ENCODE measurements at regions not wholly inside any gene's neighbourhood (a gene's known extent, or its start where the extent isn't known, plus 50 kb on each side); places are given as distances from the start of the nearest gene placed in this dataset.

DNA sequence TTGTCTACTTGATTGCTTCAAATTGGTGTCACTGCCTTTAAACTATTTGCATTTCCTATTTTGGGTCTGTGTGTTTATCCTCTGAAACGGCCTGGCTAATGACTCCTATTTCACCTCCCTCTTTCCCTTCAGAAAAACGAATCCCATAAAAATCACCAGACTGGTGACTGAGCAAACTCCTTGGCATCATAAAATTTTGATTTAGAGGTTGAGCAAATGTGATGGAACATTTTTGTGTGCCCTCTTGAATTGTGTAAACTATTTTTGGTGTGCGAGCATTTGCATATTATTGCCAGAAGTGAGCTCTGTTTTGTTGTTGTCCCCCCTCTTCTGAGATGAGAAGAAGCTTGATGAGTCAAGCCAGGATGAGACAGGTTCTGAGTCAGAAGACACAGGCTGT, 316.1 kb downstream of the AJAP1 start:
- Mint-ChIP-seq H3K27me3 (ENCODE audit: insufficient read depth, unreplicated experiment) (peaks cover 4% of the 10 kb centered on the region), H3K4me3 (ENCODE audit: unreplicated experiment) (no peak overlapping the region), H3K36me3 (ENCODE audit: insufficient read depth, unreplicated experiment) (no peaks in the 10 kb centered on the region), H3K9me3 (ENCODE audit: unreplicated experiment) (peaks cover 9% of the 10 kb centered on the region), H3K4me1 (ENCODE audit: low read depth, unreplicated experiment) (no peaks in the 10 kb centered on the region), H3K27ac (ENCODE audit: unreplicated experiment) (no peak overlapping the region)
- H3K36me3 ChIP-seq (ENCODE audit: control insufficient read depth, insufficient read depth, low read length), result no peaks in the 10 kb centered on the region
- no peaks in the 10 kb centered on the region for H3K4me1 ChIP-seq
- POLR2A ChIA-PET, result no interaction called here
- BruUV-seq (replicated peaks), result no TSS peak
- intact Hi-C loops (cut with micrococcal nuclease; ENCODE audit: unreplicated experiment), result no loop called here
- CTCF ChIA-PET, result interaction anchor here (0.5 kb wide), 1 partner anchor 309 kb away, joined by 3 read pairs; no protein-coding TSS in a partner anchor
- TF ChIP-seq, protein P1, sequence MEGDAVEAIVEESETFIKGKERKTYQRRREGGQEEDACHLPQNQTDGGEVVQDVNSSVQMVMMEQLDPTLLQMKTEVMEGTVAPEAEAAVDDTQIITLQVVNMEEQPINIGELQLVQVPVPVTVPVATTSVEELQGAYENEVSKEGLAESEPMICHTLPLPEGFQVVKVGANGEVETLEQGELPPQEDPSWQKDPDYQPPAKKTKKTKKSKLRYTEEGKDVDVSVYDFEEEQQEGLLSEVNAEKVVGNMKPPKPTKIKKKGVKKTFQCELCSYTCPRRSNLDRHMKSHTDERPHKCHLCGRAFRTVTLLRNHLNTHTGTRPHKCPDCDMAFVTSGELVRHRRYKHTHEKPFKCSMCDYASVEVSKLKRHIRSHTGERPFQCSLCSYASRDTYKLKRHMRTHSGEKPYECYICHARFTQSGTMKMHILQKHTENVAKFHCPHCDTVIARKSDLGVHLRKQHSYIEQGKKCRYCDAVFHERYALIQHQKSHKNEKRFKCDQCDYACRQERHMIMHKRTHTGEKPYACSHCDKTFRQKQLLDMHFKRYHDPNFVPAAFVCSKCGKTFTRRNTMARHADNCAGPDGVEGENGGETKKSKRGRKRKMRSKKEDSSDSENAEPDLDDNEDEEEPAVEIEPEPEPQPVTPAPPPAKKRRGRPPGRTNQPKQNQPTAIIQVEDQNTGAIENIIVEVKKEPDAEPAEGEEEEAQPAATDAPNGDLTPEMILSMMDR (IDR thresholded peaks at IDR 0.05; ENCODE audit: insufficient read depth in 1 of 2, low read depth in 1 of 2, low read length in 1 of 2, severe bottlenecking in 1 of 2, unreplicated experiment in 1 of 2), result no peak
- H3K4me3 ChIP-seq (ENCODE audit: low read depth, low read length), result no peak overlapping the region
- no peak for DNase-seq
- no peaks in the 10 kb centered on the region for H3K9me3 ChIP-seq
- H3K27me3 ChIP-seq (replicated peaks; ENCODE audit: control insufficient read depth, insufficient read depth, low read length), result no peaks in the 10 kb centered on the region

DNA sequence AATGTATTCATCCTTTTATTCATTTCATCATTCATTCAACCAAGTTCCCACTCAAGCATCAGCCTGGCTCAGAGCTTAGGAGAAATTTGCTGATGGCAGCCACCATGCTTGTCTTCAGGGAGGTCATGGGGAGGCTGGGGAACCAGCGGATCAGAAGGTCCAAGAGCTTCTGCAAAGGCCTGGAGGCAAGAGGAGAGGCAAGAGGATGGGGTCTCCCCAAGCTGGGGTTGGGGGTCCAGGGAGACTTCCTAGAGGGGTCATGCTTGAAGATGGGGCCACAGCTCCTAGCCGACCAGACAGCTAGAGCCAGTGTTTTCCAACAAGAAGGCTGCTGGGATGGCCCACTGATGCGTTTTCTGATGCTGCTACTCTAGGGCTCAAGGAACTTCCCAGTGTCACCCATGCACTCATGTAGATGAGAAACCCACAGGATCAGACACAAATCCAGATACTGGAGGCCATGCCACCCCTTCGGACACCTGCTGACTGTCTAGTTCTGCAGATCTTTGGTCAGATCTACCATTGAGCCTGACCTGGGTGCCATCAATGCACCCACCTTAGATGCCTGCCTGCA, 315.2 kb downstream of the AJAP1 start:
- Mint-ChIP-seq H3K36me3 (ENCODE audit: insufficient read depth, unreplicated experiment) (no peaks in the 10 kb centered on the region), H3K9me3 (ENCODE audit: unreplicated experiment) (peaks cover 9% of the 10 kb centered on the region), H3K27ac (ENCODE audit: unreplicated experiment) (no peak overlapping the region), H3K4me1 (ENCODE audit: low read depth, unreplicated experiment) (no peaks in the 10 kb centered on the region), H3K27me3 (ENCODE audit: insufficient read depth, unreplicated experiment) (peaks cover 4% of the 10 kb centered on the region), H3K4me3 (ENCODE audit: unreplicated experiment) (no peak overlapping the region)
- TF ChIP-seq, protein P1 (IDR thresholded peaks at IDR 0.05; ENCODE audit: insufficient read depth in 1 of 2, low read depth in 1 of 2, low read length in 1 of 2, severe bottlenecking in 1 of 2, unreplicated experiment in 1 of 2), result no peak
- H3K27me3 ChIP-seq (replicated peaks; ENCODE audit: control insufficient read depth, insufficient read depth, low read length), result no peaks in the 10 kb centered on the region
- no TSS peak for BruUV-seq (replicated peaks)
- ChIA-PET POLR2A (no interaction called here), CTCF (no interaction called here)
- DNase-seq, result no peak
- H3K9me3 ChIP-seq, result no peaks in the 10 kb centered on the region
- no peak overlapping the region for H3K4me3 ChIP-seq (ENCODE audit: low read depth, low read length)
- intact Hi-C loops (cut with micrococcal nuclease; ENCODE audit: unreplicated experiment), result no loop called here
- H3K4me1 ChIP-seq, result no peaks in the 10 kb centered on the region
- H3K36me3 ChIP-seq (ENCODE audit: control insufficient read depth, insufficient read depth, low read length), result no peaks in the 10 kb centered on the region

DNA sequence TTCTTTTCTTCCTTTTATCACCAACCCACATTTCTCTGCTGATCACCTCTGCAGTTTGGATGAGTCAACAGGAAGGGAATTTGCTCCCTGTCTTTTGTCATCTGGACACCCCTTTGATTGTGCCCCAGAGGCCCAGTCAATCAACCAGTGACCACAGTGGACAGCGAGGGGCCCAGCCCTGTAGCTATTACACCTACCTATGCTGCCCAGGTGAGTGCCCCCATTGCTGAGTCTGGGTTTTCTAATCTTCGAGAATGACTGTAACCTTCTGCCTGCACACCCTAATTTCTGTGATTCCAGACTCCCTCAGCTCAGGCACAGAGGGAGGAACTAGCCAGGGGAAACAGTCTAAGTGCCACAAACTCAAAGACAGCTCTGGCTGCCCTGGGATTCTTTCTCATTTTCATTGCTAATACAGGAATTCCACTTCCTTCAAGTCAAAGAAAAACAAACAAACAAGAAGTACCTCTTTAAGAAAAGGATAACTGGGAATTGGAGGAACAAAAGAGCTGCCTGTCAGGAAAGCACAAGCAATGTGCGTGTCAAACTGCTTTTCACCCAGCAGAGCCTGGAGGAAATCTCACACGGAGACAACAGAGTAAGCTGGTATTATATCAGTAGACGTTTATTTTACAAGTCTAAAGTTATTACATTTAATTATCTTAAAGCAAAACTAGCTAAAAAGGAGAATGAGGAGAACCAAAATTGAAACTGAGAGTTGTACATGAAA, 311.1 kb downstream of the AJAP1 start:
- intact Hi-C loops (cut with micrococcal nuclease; ENCODE audit: unreplicated experiment), result no loop called here
- Histone ChIP-seq H3K27me3 (replicated peaks; ENCODE audit: control insufficient read depth, insufficient read depth, low read length) (no peaks in the 10 kb centered on the region), H3K9me3 (no peaks in the 10 kb centered on the region), H3K36me3 (ENCODE audit: control insufficient read depth, insufficient read depth, low read length) (no peaks in the 10 kb centered on the region), H3K4me1 (no peaks in the 10 kb centered on the region), H3K4me3 (ENCODE audit: low read depth, low read length) (no peak overlapping the region)
- TF ChIP-seq, protein P1 (IDR thresholded peaks at IDR 0.05; ENCODE audit: insufficient read depth in 1 of 2, low read depth in 1 of 2, low read length in 1 of 2, severe bottlenecking in 1 of 2, unreplicated experiment in 1 of 2), result no peak
- H3K4me3 Mint-ChIP-seq (ENCODE audit: unreplicated experiment), result no peak overlapping the region
- ChIA-PET CTCF (no interaction called here), POLR2A (no interaction called here)
- peaks cover 19% of the 10 kb centered on the region for H3K9me3 Mint-ChIP-seq (ENCODE audit: unreplicated experiment)
- H3K4me1 Mint-ChIP-seq (ENCODE audit: low read depth, unreplicated experiment), result no peaks in the 10 kb centered on the region
- peaks cover 9% of the 10 kb centered on the region for H3K27me3 Mint-ChIP-seq (ENCODE audit: insufficient read depth, unreplicated experiment)
- DNase-seq, result no peak
- H3K27ac Mint-ChIP-seq (ENCODE audit: unreplicated experiment), result no peak overlapping the region
- H3K36me3 Mint-ChIP-seq (ENCODE audit: insufficient read depth, unreplicated experiment), result no peaks in the 10 kb centered on the region
- no TSS peak for BruUV-seq (replicated peaks)

All from Caco-2 (cell line).